Left ventricle myocardium inferior (tissue), 1 donor: ENCODE measurements at regions not wholly inside any gene's neighbourhood (a gene's known extent, or its start where the extent isn't known, plus 50 kb on each side); places are given as distances from the start of the nearest gene placed in this dataset.

ENCODE experiments used
- DNase-seq: peaks from one replicate; pipeline ENCODE4 v3.0.0-alpha.2; 2020
- H3K27ac ChIP-seq: fragments of 200-600 bp; replicated peaks from 2 replicates; pipeline ENCODE4 v1.8.0; 2021
- H3K27me3 ChIP-seq: fragments of 200-600 bp; 2 replicates; pipeline ENCODE4 v1.8.0; 2021; ENCODE audit warnings: low read depth
- H3K36me3 ChIP-seq: fragments of 200-600 bp; 2 replicates; pipeline ENCODE4 v1.8.0; 2021
- H3K4me1 ChIP-seq: fragments of 200-600 bp; 2 replicates; pipeline ENCODE4 v1.8.0; 2021
- H3K4me3 ChIP-seq: fragments of 200-600 bp; 2 replicates; pipeline ENCODE4 v1.8.0; 2021; ENCODE audit warnings: mild to moderate bottlenecking, moderate library complexity
- H3K9me3 ChIP-seq: fragments of 200-600 bp; replicated peaks from 2 replicates; pipeline ENCODE4 v1.8.0; 2021
- CTCF ChIP-seq: fragments of 200-600 bp; IDR thresholded peaks from 2 replicates; pipeline ENCODE4 v1.8.0; 2021; ENCODE audit warnings: antibody characterized with exemption, mild to moderate bottlenecking, borderline replicate concordance
- intact Hi-C: fragments of 100-400 bp; cut with micrococcal nuclease; formaldehyde crosslinking; loops from one replicate; pipeline ENCODE4 v1.11.0; 2022
- donor health status: DM: no; HTN: yes; CAD: no; lungs with severe emphysema.

GRCh38 chr16:79326549-79326948, 274.0 kb downstream of the MAF start:
- Histone ChIP-seq H3K36me3 (no peaks in the 10 kb centered on the region), H3K4me1 (no peaks in the 10 kb centered on the region), H3K4me3 (no peak overlapping the region), H3K27me3 (peaks cover 52% of the 10 kb centered on the region), H3K27ac (no peak overlapping the region), H3K9me3 (no peaks in the 10 kb centered on the region)
- no peak for DNase-seq
- no peak for TF ChIP-seq CTCF
- intact Hi-C loops, result no loop called here

- peaks cover 60% of the 10 kb centered on the region for H3K27me3 ChIP-seq
- no peaks in the 10 kb centered on the region for H3K9me3 ChIP-seq
- intact Hi-C loops, result no loop called here
- no peak for TF ChIP-seq CTCF
- no peak overlapping the region for H3K4me3 ChIP-seq
- no peak overlapping the region for H3K27ac ChIP-seq
- no peak for DNase-seq
- H3K4me1 ChIP-seq, result no peaks in the 10 kb centered on the region
- no peaks in the 10 kb centered on the region for H3K36me3 ChIP-seq
Observed at GRCh38 chr16:79325226-79325945, 275.2 kb downstream of the MAF start.

GRCh38 chr16:79320956-79321355, 279.6 kb downstream of the MAF start:
- TF ChIP-seq CTCF, result no peak
- DNase-seq, result no peak
- Histone ChIP-seq H3K27me3 (peaks cover 85% of the 10 kb centered on the region), H3K4me3 (no peak overlapping the region), H3K27ac (no peak overlapping the region), H3K9me3 (no peaks in the 10 kb centered on the region), H3K36me3 (no peaks in the 10 kb centered on the region), H3K4me1 (no peaks in the 10 kb centered on the region)
- intact Hi-C loops, result no loop called here

GRCh38 chr16:79318143-79318899, 282.2 kb downstream of the MAF start:
- peaks cover 81% of the 10 kb centered on the region for H3K27me3 ChIP-seq
- intact Hi-C loops, result no loop called here
- no peaks in the 10 kb centered on the region for H3K4me1 ChIP-seq
- no peak overlapping the region for H3K4me3 ChIP-seq
- no peak for DNase-seq
- TF ChIP-seq CTCF, result no peak
- no peaks in the 10 kb centered on the region for H3K36me3 ChIP-seq
- H3K27ac ChIP-seq, result no peak overlapping the region
- no peaks in the 10 kb centered on the region for H3K9me3 ChIP-seq

- Histone ChIP-seq H3K4me1 (no peaks in the 10 kb centered on the region), H3K4me3 (no peak overlapping the region), H3K36me3 (no peaks in the 10 kb centered on the region), H3K27me3 (peaks cover 79% of the 10 kb centered on the region), H3K9me3 (no peaks in the 10 kb centered on the region), H3K27ac (no peak overlapping the region)
- DNase-seq, result no peak
- TF ChIP-seq CTCF, result no peak
- intact Hi-C loops, result no loop called here
Observed at GRCh38 chr16:79317521-79317920, 283.0 kb downstream of the MAF start.
